ENCODE measurements at regions not wholly inside any gene's neighbourhood (a gene's known extent, or its start where the extent isn't known, plus 50 kb on each side); places are given as distances from the start of the nearest gene placed in this dataset.

DNA sequence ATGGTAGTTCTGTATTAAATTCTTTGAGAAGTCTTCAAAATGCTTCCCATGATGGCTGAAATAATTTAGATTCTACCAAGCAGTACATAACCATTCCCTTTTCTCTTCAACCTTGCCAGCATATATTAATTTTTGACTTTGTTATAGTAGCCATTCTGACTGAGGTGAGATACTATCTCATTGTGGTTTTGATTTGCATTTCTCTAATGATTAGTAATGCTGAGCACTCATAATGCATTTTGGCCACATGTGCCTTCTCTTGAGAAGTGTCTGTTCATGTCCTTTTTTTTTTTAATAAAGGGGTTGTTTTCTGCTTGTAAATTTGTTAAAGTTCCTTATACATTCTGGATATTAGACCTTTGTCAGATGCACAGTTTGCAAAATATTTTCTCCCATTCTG, 173.9 kb downstream of the CALCRL start:
- no peak for DNase-seq (ENCODE audit: low read depth, low spot score)

DNA sequence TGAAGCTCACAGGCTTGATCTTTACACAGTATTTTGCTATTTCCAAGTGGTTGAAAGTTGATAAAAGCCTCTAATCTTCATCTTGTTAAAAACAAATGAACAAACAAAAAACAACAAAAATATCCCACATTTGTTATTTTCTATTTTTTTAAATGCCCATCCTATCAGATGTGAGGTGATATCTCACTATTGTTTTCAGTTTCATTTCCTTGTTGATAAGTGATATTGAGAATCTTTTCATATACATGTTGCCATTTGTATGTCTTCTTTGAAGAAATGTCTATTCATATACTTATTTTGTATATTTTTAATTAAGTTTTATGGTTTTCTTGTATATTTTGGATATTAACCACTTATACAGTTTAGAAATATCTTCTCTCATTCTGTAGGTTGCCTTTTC, 175.8 kb downstream of the CALCRL start:
- no peak for DNase-seq (ENCODE audit: low read depth, low spot score)

GRCh38 chr2:187271825-187272224, 176.2 kb downstream of the CALCRL start:
- no peak for DNase-seq (ENCODE audit: low read depth, low spot score)

DNA sequence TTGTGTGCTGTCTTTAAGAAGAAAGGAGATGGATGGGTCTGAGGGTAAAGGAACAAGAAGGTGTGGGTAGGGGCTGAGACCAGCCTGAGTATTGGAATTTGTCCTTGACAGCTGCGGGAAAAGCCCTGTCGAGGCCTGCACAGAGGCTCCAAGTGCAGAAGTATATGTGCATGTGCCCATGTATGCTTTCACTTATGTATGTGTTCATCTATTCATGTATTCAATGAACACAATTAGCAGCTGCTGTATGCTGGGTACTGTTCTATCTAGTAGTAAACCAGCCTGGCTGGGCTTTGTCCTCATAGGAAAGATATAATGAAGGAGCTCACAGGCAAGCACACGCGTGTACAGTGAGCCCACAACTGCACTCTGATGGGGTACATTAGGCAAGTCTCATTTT, 181.4 kb downstream of the CALCRL start:
- no peak for DNase-seq (ENCODE audit: low read depth, low spot score)

DNA sequence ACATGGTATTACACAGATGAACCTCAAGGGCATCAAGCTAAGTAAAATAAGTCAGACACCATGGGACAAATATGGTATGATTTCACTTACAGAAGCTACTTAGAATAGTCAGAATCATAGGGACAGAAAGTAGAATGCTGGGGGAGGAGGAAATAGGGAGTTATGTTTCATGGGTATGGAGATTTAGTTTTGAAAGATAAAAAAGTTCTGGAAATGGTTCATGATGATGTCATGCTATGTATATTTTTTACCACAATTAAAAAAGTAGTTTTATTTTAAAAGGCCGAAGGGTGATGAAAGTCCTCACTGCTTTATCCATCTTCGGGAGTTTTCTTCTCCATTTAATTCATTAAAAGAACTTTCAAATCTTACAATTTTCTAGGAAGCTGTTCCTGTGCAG, 181.9 kb downstream of the CALCRL start:
- no peak for DNase-seq (ENCODE audit: low read depth, low spot score)

GRCh38 chr2:187264612-187265011, 183.4 kb downstream of the CALCRL start:
- DNase-seq (ENCODE audit: low read depth, low spot score) = no peak

DNA sequence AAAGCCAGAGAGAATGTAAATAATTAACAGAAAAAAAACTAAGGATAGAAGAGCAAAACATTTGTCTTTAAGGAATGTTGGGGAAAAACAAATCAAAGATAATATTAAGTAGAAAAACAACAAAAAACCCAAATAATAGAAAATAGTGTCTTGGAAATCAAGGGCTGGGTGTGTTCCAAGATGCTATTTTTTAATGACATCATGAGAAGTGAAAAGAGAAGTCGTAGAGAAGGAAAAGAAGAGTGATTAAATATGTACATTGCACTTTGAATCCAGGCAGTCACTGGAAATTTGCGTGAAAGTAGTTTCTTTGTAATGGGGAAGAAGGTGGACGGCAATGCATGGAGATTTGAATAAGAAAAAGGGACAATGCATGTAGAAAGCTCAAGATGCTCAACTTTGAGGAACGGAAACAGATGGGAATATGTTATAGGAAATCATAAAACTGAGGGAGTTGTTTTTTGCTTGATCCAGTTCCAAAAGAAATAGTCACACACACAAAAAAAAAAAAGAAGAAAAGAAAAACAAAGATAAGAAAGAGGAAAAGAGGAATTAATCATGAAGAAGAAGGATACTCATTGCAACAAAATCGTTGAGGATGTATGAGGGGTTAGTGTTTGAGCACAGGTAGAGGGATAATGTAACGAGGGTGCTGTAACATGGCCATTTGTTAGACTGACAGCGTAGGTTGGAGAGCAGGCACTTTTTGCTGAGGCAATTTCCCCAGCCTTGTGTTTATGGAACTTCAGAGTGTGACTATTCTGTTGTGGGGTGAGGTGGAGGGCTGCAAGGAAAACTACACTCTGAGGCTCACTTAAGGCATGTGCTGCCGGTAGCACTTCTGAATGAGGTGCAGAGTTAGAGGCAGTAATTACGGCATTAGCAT, 184.1 kb downstream of the CALCRL start:
- no peak for DNase-seq (ENCODE audit: low read depth, low spot score)

DNA sequence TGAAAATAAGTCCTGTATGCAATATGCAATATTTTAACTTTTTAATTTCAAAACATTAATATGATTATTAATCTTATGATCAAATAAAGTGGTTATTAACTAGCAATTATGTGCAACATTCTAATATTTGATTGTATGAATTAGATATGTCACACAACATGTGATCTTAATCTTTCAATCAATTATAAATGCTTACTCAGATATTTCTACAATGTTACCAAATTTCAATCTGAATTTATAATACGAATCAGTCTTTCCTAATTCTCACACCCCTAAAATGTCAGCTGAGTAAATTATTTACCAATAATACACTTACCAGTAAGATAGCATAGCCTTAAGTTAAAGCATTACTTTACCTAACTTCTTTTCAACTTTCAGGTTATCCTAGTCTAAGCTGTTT, 186.3 kb downstream of the CALCRL start:
- no peak for DNase-seq (ENCODE audit: low read depth, low spot score)

GRCh38 chr2:187252063-187252462, 196.0 kb downstream of the CALCRL start:
- DNase-seq (ENCODE audit: low read depth, low spot score) = no peak

GRCh38 chr2:187250137-187250536, 197.9 kb downstream of the CALCRL start:
- no peak for DNase-seq (ENCODE audit: low read depth, low spot score)

GRCh38 chr2:187233811-187234210, 214.2 kb downstream of the CALCRL start:
- DNase-seq (ENCODE audit: low read depth, low spot score) = no peak

DNA sequence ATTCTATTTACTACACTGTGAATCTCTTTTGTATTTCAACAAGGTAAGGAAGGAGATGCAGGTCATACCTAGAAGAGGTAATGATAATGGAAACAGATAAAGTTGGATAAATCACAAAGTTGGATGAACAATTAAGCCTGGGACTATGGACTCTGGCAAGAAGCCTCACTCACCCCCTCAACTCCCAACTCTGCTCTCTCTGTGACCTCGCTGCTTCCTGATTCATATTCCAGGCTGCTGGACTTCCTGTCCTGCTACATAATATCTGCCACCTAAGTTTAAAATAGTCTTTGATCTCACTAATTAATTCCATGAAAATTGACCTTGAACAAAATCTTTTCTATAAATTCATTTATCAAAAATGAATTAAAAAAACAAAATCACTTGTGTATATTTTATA, 215.3 kb downstream of the CALCRL start:
- DNase-seq (ENCODE audit: low read depth, low spot score) = no peak

GRCh38 chr2:187230088-187230487, 218.0 kb downstream of the CALCRL start:
- DNase-seq (ENCODE audit: low read depth, low spot score) = no peak

DNA sequence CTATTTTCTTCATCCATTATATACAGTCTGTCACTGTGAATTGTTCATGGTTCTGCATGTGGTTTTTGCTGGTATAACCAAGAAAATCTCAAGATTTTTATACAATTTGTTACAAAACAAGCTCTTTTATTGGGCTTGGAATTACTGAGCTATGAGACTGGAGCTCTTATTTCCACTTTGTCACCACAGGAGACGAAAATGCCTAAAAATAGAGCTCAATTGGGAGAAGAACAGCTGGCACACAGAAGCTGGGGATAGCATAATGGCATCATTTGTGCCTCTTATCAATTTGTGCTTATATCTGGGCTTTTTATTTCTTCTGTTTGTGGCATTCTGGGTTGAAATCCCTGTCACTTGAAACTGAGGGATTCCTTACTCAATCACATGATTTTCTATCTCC, 219.1 kb downstream of the CALCRL start:
- no peak for DNase-seq (ENCODE audit: low read depth, low spot score)

DNA sequence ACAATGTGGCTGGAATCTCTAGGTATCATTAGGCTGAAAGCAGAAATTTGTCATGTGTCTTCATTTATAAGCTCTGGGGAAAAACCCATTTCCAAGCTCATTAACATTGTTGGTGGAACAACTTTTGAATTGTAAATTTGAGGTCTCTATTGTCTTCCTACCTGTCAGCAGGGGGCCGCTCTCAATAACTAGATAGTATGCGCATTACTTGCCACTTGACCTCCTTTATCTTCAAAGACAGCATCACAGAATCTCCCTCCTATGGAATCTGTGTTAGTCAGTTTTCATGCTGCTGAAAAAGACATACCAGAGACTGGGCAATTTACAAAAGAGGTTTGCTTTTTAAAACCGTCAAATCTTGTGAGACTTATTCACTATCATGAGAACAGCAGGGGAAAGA, 223.1 kb downstream of the CALCRL start:
- DNase-seq (ENCODE audit: low read depth, low spot score) = no peak

GRCh38 chr2:187220071-187220470, 228.0 kb downstream of the CALCRL start:
- DNase-seq (ENCODE audit: low read depth, low spot score) = no peak

- no peak for DNase-seq (ENCODE audit: low read depth, low spot score)
These were observed 232.4 kb downstream of the CALCRL start for GRCh38 chr2:187215532-187216240.

DNA sequence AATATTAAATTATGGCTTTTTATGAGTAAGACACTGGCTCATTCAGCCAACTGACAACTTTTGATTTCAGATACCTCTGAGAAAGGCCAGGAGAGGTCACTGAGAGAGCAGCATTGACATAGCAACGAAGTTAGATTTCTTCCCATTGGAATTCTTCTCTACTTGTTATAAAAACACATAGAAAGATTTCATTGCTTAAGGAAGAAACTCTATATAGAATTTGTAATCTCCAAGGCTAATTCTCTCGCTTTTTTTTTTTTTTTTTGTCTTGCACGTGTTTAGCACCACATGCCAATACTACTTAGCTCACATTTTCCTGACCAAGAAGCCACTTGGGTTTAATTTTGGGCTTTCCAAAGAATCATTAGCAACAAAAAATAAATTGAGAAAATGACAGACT, 233.7 kb downstream of the CALCRL start:
- DNase-seq (ENCODE audit: low read depth, low spot score) = no peak

DNA sequence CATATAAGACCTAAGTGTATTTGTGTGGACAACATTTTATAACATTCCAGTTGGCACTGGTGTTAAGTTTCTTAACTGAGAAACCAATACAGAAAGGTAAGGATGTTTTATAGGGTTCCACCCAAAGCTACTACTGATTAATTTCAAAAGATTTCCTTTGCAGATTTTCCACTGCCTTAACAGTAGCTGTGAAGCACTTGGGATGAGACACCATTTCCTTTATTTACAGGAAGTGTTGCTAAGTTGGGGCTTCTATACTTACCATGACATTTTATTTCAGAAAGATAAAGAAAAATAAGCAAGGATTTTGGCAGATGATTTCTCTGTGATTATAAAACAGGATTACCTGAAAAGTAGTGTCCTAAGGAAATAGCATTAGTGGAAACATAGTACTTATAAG, 234.3 kb downstream of the CALCRL start:
- DNase-seq (ENCODE audit: low read depth, low spot score) = no peak

DNA sequence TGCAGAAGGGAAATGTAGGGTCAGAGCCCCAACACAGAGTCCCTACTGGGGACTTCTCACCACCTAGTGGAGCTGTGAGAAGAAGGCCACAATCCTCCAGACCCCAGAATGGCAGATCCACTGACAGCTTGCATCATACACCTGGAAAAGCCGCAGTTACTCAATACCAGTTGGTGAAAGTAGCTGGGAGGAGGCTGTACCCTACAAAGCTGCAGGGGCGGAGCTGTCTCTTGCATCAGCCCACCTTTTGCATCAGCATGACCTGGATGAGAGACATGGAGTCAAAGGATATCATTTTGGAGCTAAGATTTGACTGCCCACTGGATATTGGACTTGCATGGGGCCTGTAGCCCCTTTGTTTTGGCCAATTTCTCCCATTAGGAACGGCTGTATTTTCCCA, 237.3 kb downstream of the CALCRL start:
- DNase-seq (ENCODE audit: low read depth, low spot score) = no peak

GRCh38 chr2:187208199-187208785, 239.8 kb downstream of the CALCRL start:
- DNase-seq (ENCODE audit: low read depth, low spot score) = no peak

DNA sequence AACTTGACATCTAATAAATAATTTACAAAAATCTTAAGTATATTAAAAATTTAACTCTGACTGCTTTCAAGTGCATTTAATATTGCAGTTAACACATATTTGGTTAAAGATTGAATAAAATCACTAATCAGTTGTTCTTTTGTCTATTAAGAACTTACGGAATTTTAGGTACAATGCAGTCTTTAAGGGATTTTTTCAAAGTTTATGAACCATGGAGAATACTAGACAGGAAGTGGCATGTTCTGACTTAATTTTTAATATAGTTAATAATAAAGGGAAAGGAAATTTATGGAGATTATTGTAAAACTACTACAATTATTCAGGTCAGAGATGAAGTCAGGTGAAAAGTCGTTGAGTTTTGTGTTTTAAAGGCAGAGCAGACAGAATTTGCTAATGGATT, 240.9 kb downstream of the CALCRL start:
- no peak for DNase-seq (ENCODE audit: low read depth, low spot score)

- DNase-seq (ENCODE audit: low read depth, low spot score) = no peak
These were observed 241.6 kb downstream of the CALCRL start for GRCh38 chr2:187206471-187206870.

All from smooth muscle cell of the brain vasculature (primary cell).